ENCODE measurements at regions not wholly inside any gene's neighbourhood (a gene's known extent, or its start where the extent isn't known, plus 50 kb on each side); places are given as distances from the start of the nearest gene placed in this dataset.

GRCh38 chr21:35543746-35544145, 494.6 kb upstream of the RUNX1 start:
- TF ChIP-seq TAF1 (IDR thresholded peaks at IDR 0.05; ENCODE audit: borderline replicate concordance, low read depth, low read length) (no peak), YY1 (IDR thresholded peaks at IDR 0.05; ENCODE audit: low read depth) (no peak), CTCF (IDR thresholded peaks at IDR 0.05) (no peak), REST (IDR thresholded peaks at IDR 0.05; ENCODE audit: low read depth, low read length) (no peak), EZH2phosphoT487 (IDR thresholded peaks at IDR 0.05; ENCODE audit: borderline replicate concordance, low read depth) (no peak), JUND (IDR thresholded peaks at IDR 0.05) (no peak), GABPA (IDR thresholded peaks at IDR 0.05; ENCODE audit: low read depth) (no peak)
- TF ChIP-seq, protein P1, sequence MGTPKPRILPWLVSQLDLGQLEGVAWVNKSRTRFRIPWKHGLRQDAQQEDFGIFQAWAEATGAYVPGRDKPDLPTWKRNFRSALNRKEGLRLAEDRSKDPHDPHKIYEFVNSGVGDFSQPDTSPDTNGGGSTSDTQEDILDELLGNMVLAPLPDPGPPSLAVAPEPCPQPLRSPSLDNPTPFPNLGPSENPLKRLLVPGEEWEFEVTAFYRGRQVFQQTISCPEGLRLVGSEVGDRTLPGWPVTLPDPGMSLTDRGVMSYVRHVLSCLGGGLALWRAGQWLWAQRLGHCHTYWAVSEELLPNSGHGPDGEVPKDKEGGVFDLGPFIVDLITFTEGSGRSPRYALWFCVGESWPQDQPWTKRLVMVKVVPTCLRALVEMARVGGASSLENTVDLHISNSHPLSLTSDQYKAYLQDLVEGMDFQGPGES (IDR thresholded peaks at IDR 0.05; ENCODE audit: low read depth, low read length), result no peak
- TF ChIP-seq, protein P2, sequence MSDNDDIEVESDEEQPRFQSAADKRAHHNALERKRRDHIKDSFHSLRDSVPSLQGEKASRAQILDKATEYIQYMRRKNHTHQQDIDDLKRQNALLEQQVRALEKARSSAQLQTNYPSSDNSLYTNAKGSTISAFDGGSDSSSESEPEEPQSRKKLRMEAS (IDR thresholded peaks at IDR 0.05; ENCODE audit: low read depth), result no peak

All from SK-N-SH (cell line).